Loucy (cell line): ENCODE measurements at regions not wholly inside any gene's neighbourhood (a gene's known extent, or its start where the extent isn't known, plus 50 kb on each side); places are given as distances from the start of the nearest gene placed in this dataset.

ENCODE experiments used
- H2AFZ ChIP-seq: fragments of 200-600 bp; sonication (generic); 2 replicates; pipeline ENCODE4 v1.6.0; 2016; ENCODE audit warnings: antibody characterized with exemption, mild to moderate bottlenecking, low read length, moderate library complexity
- H3F3A ChIP-seq: fragments of 200-600 bp; 2 replicates; pipeline ENCODE4 v1.6.0; 2016; ENCODE audit warnings: antibody characterized with exemption, low read depth, mild to moderate bottlenecking
- H3K27me3 ChIP-seq: fragments of 200-600 bp; sonication (generic); 2 replicates; pipeline ENCODE4 v1.6.1; 2014; ENCODE audit warnings: low read length, mild to moderate bottlenecking; ENCODE audit not compliant: insufficient read depth, poor library complexity, severe bottlenecking
- H3K36me3 ChIP-seq: fragments of 200-600 bp; sonication (generic); 2 replicates; pipeline ENCODE4 v1.6.1; 2016; ENCODE audit warnings: low read length; ENCODE audit not compliant: insufficient read depth
- H3K4me1 ChIP-seq: fragments of 200-600 bp; sonication (generic); 2 replicates; pipeline ENCODE4 v1.5.1; 2014; ENCODE audit warnings: low read length, mild to moderate bottlenecking; ENCODE audit not compliant: insufficient read depth, poor library complexity, severe bottlenecking
- H3K4me2 ChIP-seq: fragments of 200-600 bp; sonication (generic); 2 replicates; pipeline ENCODE4 v1.6.0; 2014; ENCODE audit warnings: antibody characterized with exemption, low read length, low read depth, mild to moderate bottlenecking; ENCODE audit not compliant: poor library complexity, severe bottlenecking
- H3K4me3 ChIP-seq: fragments of 200-600 bp; sonication (generic); 2 replicates; pipeline ENCODE4 v1.5.1; 2014; ENCODE audit warnings: low read length, mild to moderate bottlenecking, mixed read lengths; ENCODE audit not compliant: poor library complexity, severe bottlenecking
- H3K79me2 ChIP-seq: fragments of 200-600 bp; sonication (generic); 2 replicates; pipeline ENCODE4 v1.6.1; 2014; ENCODE audit warnings: low read length; ENCODE audit not compliant: insufficient read depth
- H3K9ac ChIP-seq: fragments of 200-600 bp; sonication (generic); 2 replicates; pipeline ENCODE4 v1.6.0; 2014; ENCODE audit warnings: mild to moderate bottlenecking, low read depth, low read length, moderate library complexity; ENCODE audit not compliant: poor library complexity, severe bottlenecking
- H3K9me2 ChIP-seq: fragments of 200-600 bp; sonication (generic); replicated peaks from 2 replicates; pipeline ENCODE4 v1.6.1; 2016; ENCODE audit warnings: low read depth, low read length, mixed read lengths
- H3K9me3 ChIP-seq: fragments of 200-600 bp; sonication (generic); 2 replicates; pipeline ENCODE4 v1.6.1; 2014; ENCODE audit warnings: mild to moderate bottlenecking, antibody characterized with exemption, low read length, low read depth; ENCODE audit not compliant: insufficient read depth
- H4K20me1 ChIP-seq: fragments of 200-600 bp; sonication (generic); 2 replicates; pipeline ENCODE4 v1.6.0; 2014; ENCODE audit warnings: antibody characterized with exemption, low read length, mild to moderate bottlenecking; ENCODE audit not compliant: insufficient read depth, poor library complexity, severe bottlenecking
- CTCF ChIP-seq: fragments of 200-600 bp; sonication (generic); conservative IDR thresholded peaks from 2 replicates; pipeline ENCODE4 v1.5.1; 2014; ENCODE audit warnings: mild to moderate bottlenecking, antibody characterized with exemption, low read length
- EZH2phosphoT487 ChIP-seq: fragments of 200-600 bp; IDR thresholded peaks from 2 replicates; pipeline ENCODE4 v1.6.1; 2018; ENCODE audit warnings: antibody characterized with exemption, mild to moderate bottlenecking, moderate library complexity, borderline replicate concordance

GRCh38 chr1:83029916-83030315 is 969.0 kb downstream of the TTLL7 start:
- no peaks in the 10 kb centered on the region for H3K9me2 ChIP-seq
- H2AFZ ChIP-seq = no peak overlapping the region
- no peak overlapping the region for H3K9ac ChIP-seq
- no peaks in the 10 kb centered on the region; the same call in 1 of the 2 replicates for H3K9me3 ChIP-seq
- no peaks in the 10 kb centered on the region for H3K27me3 ChIP-seq
- no peaks in the 10 kb centered on the region for H3F3A ChIP-seq
- no peak overlapping the region for H3K4me3 ChIP-seq
- H3K4me1 ChIP-seq = no peaks in the 10 kb centered on the region
- no peaks in the 10 kb centered on the region for H4K20me1 ChIP-seq
- TF ChIP-seq CTCF (no peak), EZH2phosphoT487 (no peak)
- H3K36me3 ChIP-seq = no peaks in the 10 kb centered on the region
- no peaks in the 10 kb centered on the region for H3K79me2 ChIP-seq
- no peak overlapping the region for H3K4me2 ChIP-seq

- H3F3A ChIP-seq = no peaks in the 10 kb centered on the region
- H3K79me2 ChIP-seq = no peaks in the 10 kb centered on the region
- H3K4me3 ChIP-seq = no peak overlapping the region
- H3K9me3 ChIP-seq = no peaks in the 10 kb centered on the region; the same call in 1 of the 2 replicates
- H3K27me3 ChIP-seq = no peaks in the 10 kb centered on the region
- H3K36me3 ChIP-seq = no peaks in the 10 kb centered on the region
- H4K20me1 ChIP-seq = no peaks in the 10 kb centered on the region
- H3K9me2 ChIP-seq = no peaks in the 10 kb centered on the region
- TF ChIP-seq EZH2phosphoT487 (no peak), CTCF (no peak)
- H3K4me1 ChIP-seq = no peaks in the 10 kb centered on the region
- H3K4me2 ChIP-seq = no peak overlapping the region
- H2AFZ ChIP-seq = no peak overlapping the region
- no peak overlapping the region for H3K9ac ChIP-seq
These were observed 969.9 kb downstream of the TTLL7 start for GRCh38 chr1:83029050-83029449.

- Histone ChIP-seq H3K9me2 (no peaks in the 10 kb centered on the region), H2AFZ (no peak overlapping the region), H3K27me3 (no peaks in the 10 kb centered on the region), H3K9ac (no peak overlapping the region), H3F3A (no peaks in the 10 kb centered on the region), H3K36me3 (no peaks in the 10 kb centered on the region), H3K4me3 (no peak overlapping the region), H4K20me1 (no peaks in the 10 kb centered on the region), H3K79me2 (no peaks in the 10 kb centered on the region), H3K9me3 (no peaks in the 10 kb centered on the region; the same call in 1 of the 2 replicates), H3K4me1 (no peaks in the 10 kb centered on the region), H3K4me2 (no peak overlapping the region)
- no peak for TF ChIP-seq EZH2phosphoT487
These were observed 970.5 kb downstream of the TTLL7 start for GRCh38 chr1:83028467-83028866.

- H3K36me3 ChIP-seq = no peaks in the 10 kb centered on the region
- no peaks in the 10 kb centered on the region for H3K9me2 ChIP-seq
- no peaks in the 10 kb centered on the region for H4K20me1 ChIP-seq
- no peak overlapping the region for H3K9ac ChIP-seq
- no peak overlapping the region for H3K4me3 ChIP-seq
- no peaks in the 10 kb centered on the region for H3K27me3 ChIP-seq
- H3K4me2 ChIP-seq = no peak overlapping the region
- no peak overlapping the region for H2AFZ ChIP-seq
- no peaks in the 10 kb centered on the region for H3K4me1 ChIP-seq
- H3K79me2 ChIP-seq = no peaks in the 10 kb centered on the region
- TF ChIP-seq EZH2phosphoT487 = no peak
- no peaks in the 10 kb centered on the region for H3F3A ChIP-seq
- no peaks in the 10 kb centered on the region for H3K9me3 ChIP-seq
These were observed 971.4 kb downstream of the TTLL7 start for GRCh38 chr1:83027511-83027910.
